ENCODE measurements at regions not wholly inside any gene's neighbourhood (a gene's known extent, or its start where the extent isn't known, plus 50 kb on each side); places are given as distances from the start of the nearest gene placed in this dataset.

DNA sequence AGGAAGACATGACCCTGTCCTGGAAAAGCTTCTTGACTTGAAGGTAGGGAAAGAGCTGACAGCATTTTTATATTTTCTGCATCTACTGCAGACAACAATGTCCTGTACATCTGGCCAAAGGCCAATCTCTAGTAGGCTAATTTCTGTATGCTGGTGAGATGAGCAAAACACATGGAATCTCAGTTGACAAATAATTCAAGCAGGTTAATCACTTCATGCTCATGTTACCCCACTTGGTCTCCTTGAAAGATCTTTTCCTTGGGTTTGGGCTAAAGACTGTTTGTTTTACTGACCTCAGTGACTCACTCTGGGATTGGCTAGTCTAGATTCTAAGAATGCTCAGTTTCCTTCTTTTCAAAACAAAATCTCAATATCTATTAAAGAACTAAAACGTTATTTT lies 298.8 kb downstream of the LMO7 start:
- TF ChIP-seq, protein P1, sequence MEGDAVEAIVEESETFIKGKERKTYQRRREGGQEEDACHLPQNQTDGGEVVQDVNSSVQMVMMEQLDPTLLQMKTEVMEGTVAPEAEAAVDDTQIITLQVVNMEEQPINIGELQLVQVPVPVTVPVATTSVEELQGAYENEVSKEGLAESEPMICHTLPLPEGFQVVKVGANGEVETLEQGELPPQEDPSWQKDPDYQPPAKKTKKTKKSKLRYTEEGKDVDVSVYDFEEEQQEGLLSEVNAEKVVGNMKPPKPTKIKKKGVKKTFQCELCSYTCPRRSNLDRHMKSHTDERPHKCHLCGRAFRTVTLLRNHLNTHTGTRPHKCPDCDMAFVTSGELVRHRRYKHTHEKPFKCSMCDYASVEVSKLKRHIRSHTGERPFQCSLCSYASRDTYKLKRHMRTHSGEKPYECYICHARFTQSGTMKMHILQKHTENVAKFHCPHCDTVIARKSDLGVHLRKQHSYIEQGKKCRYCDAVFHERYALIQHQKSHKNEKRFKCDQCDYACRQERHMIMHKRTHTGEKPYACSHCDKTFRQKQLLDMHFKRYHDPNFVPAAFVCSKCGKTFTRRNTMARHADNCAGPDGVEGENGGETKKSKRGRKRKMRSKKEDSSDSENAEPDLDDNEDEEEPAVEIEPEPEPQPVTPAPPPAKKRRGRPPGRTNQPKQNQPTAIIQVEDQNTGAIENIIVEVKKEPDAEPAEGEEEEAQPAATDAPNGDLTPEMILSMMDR (IDR thresholded peaks at IDR 0.05; ENCODE audit: low read length): no peak
- no peak for TF ChIP-seq EZH2phosphoT487 (IDR thresholded peaks at IDR 0.05; ENCODE audit: low read length)

All from MM.1S (cell line).